H9 (cell line): ENCODE measurements at regions not wholly inside any gene's neighbourhood (a gene's known extent, or its start where the extent isn't known, plus 50 kb on each side); places are given as distances from the start of the nearest gene placed in this dataset.

Experiments used
- DNase-seq: peaks from one replicate; pipeline ENCODE4 v3.0.0-alpha.2; 2017
- H2AFZ ChIP-seq: one replicate; pipeline ENCODE4 v1.6.1; 2013; ENCODE audit warnings: mild to moderate bottlenecking, low read length, control low read depth, moderate library complexity
- H2AK5ac ChIP-seq: 2 replicates; pipeline ENCODE4 v1.6.1; 2013; ENCODE audit warnings: low read length, control low read depth, mixed read lengths; ENCODE audit not compliant: insufficient read length
- H2BK120ac ChIP-seq: one replicate; pipeline ENCODE4 v1.6.1; 2013; ENCODE audit warnings: low read depth, mild to moderate bottlenecking, low read length, control low read depth, inconsistent platforms; ENCODE audit not compliant: poor library complexity, severe bottlenecking
- H2BK12ac ChIP-seq: 2 replicates; pipeline ENCODE4 v1.6.1; 2013; ENCODE audit warnings: low read length, control low read depth, mixed read lengths, low read depth; ENCODE audit not compliant: insufficient read length
- H2BK15ac ChIP-seq: 2 replicates; pipeline ENCODE4 v1.6.1; 2013; ENCODE audit warnings: low read depth, low read length, control low read depth
- H2BK20ac ChIP-seq: one replicate; pipeline ENCODE4 v1.6.1; 2013; ENCODE audit warnings: low read depth, mild to moderate bottlenecking, low read length, control low read depth, inconsistent platforms; ENCODE audit not compliant: poor library complexity, severe bottlenecking
- H2BK5ac ChIP-seq: 2 replicates; pipeline ENCODE4 v1.6.1; 2013; ENCODE audit warnings: low read length, control low read depth, mixed read lengths; ENCODE audit not compliant: insufficient read length
- H3K14ac ChIP-seq: 2 replicates; pipeline ENCODE4 v1.6.1; 2013; ENCODE audit warnings: low read length, control low read depth; ENCODE audit not compliant: insufficient read depth
- H3K18ac ChIP-seq: 2 replicates; pipeline ENCODE4 v1.6.1; 2013; ENCODE audit warnings: low read depth, mild to moderate bottlenecking, mixed read lengths, low read length, control low read depth; ENCODE audit not compliant: insufficient read length
- H3K23ac ChIP-seq: 2 replicates; pipeline ENCODE4 v1.6.1; 2013; ENCODE audit warnings: low read length, control low read depth, mixed read lengths, low read depth; ENCODE audit not compliant: insufficient read length
- H3K23me2 ChIP-seq: 2 replicates; pipeline ENCODE4 v1.6.1; 2013; ENCODE audit warnings: low read depth, mild to moderate bottlenecking, mixed read lengths, low read length, control low read depth; ENCODE audit not compliant: insufficient read length, poor library complexity, severe bottlenecking
- H3K27ac ChIP-seq: 2 replicates; pipeline ENCODE4 v1.5.1; 2013; ENCODE audit warnings: low read length, control low read depth, mixed read lengths, low read depth; ENCODE audit not compliant: insufficient read length
- H3K27me3 ChIP-seq: 2 replicates; pipeline ENCODE4 v1.6.1; 2013; ENCODE audit warnings: low read length, control low read depth, inconsistent platforms; ENCODE audit not compliant: insufficient read depth
- H3K4ac ChIP-seq: 2 replicates; pipeline ENCODE4 v1.6.1; 2013; ENCODE audit warnings: low read depth, mild to moderate bottlenecking, control low read depth, inconsistent platforms, low read length, moderate library complexity
- H3K4me1 ChIP-seq: 2 replicates; pipeline ENCODE4 v1.6.1; 2013; ENCODE audit warnings: low read length, control low read depth, inconsistent platforms; ENCODE audit not compliant: insufficient read depth
- H3K4me2 ChIP-seq: 2 replicates; pipeline ENCODE4 v1.6.1; 2013; ENCODE audit warnings: low read length, control low read depth, mixed read lengths; ENCODE audit not compliant: insufficient read length, insufficient read depth
- H3K56ac ChIP-seq: 2 replicates; pipeline ENCODE4 v1.6.1; 2013; ENCODE audit warnings: low read depth, mild to moderate bottlenecking, mixed read lengths, low read length, control low read depth; ENCODE audit not compliant: insufficient read length
- H3K79me1 ChIP-seq: 2 replicates; pipeline ENCODE4 v1.6.1; 2013; ENCODE audit warnings: low read depth, mild to moderate bottlenecking, moderate library complexity, low read length, control low read depth, inconsistent platforms; ENCODE audit not compliant: insufficient read depth, poor library complexity, severe bottlenecking
- H3K79me2 ChIP-seq: 2 replicates; pipeline ENCODE4 v1.6.1; 2013; ENCODE audit warnings: low read length, control low read depth, inconsistent platforms; ENCODE audit not compliant: insufficient read depth
- H3K9ac ChIP-seq: 2 replicates; pipeline ENCODE4 v1.6.1; 2013; ENCODE audit warnings: low read length, control low read depth, mixed read lengths; ENCODE audit not compliant: insufficient read length; ENCODE audit errors: extremely low read depth
- H3K9me3 ChIP-seq: one replicate; pipeline ENCODE4 v1.6.1; 2013; ENCODE audit warnings: low read depth, low read length, inconsistent platforms; ENCODE audit not compliant: control insufficient read depth
- H3T11ph ChIP-seq: one replicate; pipeline ENCODE4 v1.6.1; 2013; ENCODE audit warnings: mild to moderate bottlenecking, low read length, control low read depth, inconsistent platforms
- H4K20me1 ChIP-seq: one replicate; pipeline ENCODE4 v1.6.1; 2013; ENCODE audit not compliant: control insufficient read depth, insufficient read length, insufficient read depth
- H4K5ac ChIP-seq: 2 replicates; pipeline ENCODE4 v1.6.1; 2013; ENCODE audit warnings: low read depth, mild to moderate bottlenecking, mixed read lengths, low read length, control low read depth; ENCODE audit not compliant: insufficient read length
- H4K8ac ChIP-seq: replicated peaks from 2 replicates; pipeline ENCODE4 v1.6.1; 2013; ENCODE audit warnings: low read length, control low read depth, mixed read lengths, low read depth; ENCODE audit not compliant: insufficient read length
- H4K91ac ChIP-seq: 2 replicates; pipeline ENCODE4 v1.6.1; 2013; ENCODE audit warnings: low read depth, mild to moderate bottlenecking, moderate library complexity, mixed read lengths, low read length, control low read depth; ENCODE audit not compliant: insufficient read length
- H3K27ac Mint-ChIP-seq, 3 experiments: 2 replicates in 2 of 3; 3 replicates in 1 of 3; pipeline ENCODE4 v1.8.0; 2020 to 2021; ENCODE audit warnings: mixed read lengths in 3 of 3, mild to moderate bottlenecking in 1 of 3, moderate library complexity in 1 of 3
- H3K27me3 Mint-ChIP-seq: 2 replicates; pipeline ENCODE4 v1.8.0; 2021; ENCODE audit warnings: low read depth, mild to moderate bottlenecking, moderate library complexity, mixed read lengths
- H3K36me3 Mint-ChIP-seq, 3 experiments: 2 replicates in 2 of 3; 3 replicates in 1 of 3; pipeline ENCODE4 v1.8.0; 2020 to 2021; ENCODE audit warnings: low read depth in 3 of 3, mixed read lengths in 3 of 3; ENCODE audit not compliant: insufficient read depth in 1 of 3
- H3K4me1 Mint-ChIP-seq, 2 experiments: 2 replicates each; pipeline ENCODE4 v1.8.0; 2020; ENCODE audit warnings: mixed read lengths in 2 of 2
- H3K4me3 Mint-ChIP-seq, 2 experiments: 2 replicates in 1 of 2; 3 replicates in 1 of 2; pipeline ENCODE4 v1.8.0; 2020 to 2021; ENCODE audit warnings: mild to moderate bottlenecking in 2 of 2, mixed read lengths in 2 of 2, moderate library complexity in 1 of 2
- H3K9me3 Mint-ChIP-seq, 2 experiments: 2 replicates in 1 of 2; 3 replicates in 1 of 2; pipeline ENCODE4 v1.8.0; 2020; ENCODE audit warnings: mild to moderate bottlenecking in 2 of 2, mixed read lengths in 2 of 2, moderate library complexity in 1 of 2
- WGBS: extraction: QIAGEN DNeasy Blood & Tissue Kit; methylation state at CpG from one replicate; pipeline ENCODE4 v1.1.7; 2013; ENCODE audit warnings: missing lambda C conversion rate, low lambda C conversion rate, mixed read lengths; ENCODE audit not compliant: insufficient read length; ENCODE audit errors: extremely low coverage; 5-methylcytosine and 5-hydroxymethylcytosine counted together
- TF ChIP-seq, protein P1 (sequence below): fragments of 200-600 bp; sonication (generic); conservative IDR thresholded peaks from 3 replicates; pipeline ENCODE4 v1.8.0; 2021; ENCODE audit warnings: antibody characterized with exemption, mild to moderate bottlenecking

DNA sequence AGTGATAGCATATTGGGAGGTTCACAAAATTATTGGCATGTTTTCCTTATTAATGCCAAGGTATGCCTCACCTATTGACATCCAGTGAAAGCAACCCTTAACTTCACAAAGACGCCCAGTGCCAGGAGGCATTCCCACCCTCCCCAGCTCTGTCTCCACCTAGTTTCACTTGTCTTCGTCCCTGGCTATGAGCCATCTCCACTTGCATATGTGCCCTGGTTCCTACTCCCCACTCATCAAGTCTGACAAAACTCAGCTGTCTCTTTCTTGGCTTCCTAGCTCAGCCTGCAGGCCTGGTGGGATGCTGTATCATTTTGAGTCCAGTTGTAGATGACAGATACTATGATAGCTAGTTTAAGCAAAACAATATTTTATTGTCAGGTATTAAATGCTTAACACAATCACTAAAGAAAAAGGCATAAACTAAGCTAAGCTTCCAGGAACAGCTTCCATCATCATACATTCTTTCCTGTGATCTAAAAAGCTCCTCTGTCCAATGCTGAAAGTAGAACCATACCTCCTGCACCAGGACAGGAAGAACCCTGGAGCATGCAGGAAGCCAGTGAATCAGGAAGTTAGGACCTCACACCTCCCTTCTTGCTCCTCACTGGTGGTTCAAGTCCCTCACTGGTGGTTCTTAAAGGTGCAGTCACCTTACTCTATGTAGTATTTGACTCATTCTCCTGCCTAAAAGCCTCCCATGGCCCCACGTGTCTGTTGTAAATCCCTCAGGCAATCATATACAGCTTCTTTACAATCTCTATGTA lies 410.3 kb upstream of the RASGEF1B start:
- no peak overlapping the region for H2AFZ ChIP-seq
- H3K9me3 ChIP-seq = no peaks in the 10 kb centered on the region
- no peaks in the 10 kb centered on the region for H3K79me1 ChIP-seq
- H3K79me2 ChIP-seq = no peaks in the 10 kb centered on the region; the same call in 1 of the 2 replicates
- no peak overlapping the region for H2AK5ac ChIP-seq
- no peak overlapping the region for H2BK12ac ChIP-seq
- H3K14ac ChIP-seq = no peak overlapping the region
- Mint-ChIP-seq H3K4me3 (no peak overlapping the region), H3K9me3 (no peaks in the 10 kb centered on the region; a peak in 1 of 5 replicates), H3K36me3 (no peaks in the 10 kb centered on the region), H3K27me3 (no peaks in the 10 kb centered on the region), H3K4me1 (no peaks in the 10 kb centered on the region), H3K27ac (no peak overlapping the region)
- no peak overlapping the region for H3T11ph ChIP-seq
- no peak overlapping the region for H4K8ac ChIP-seq
- TF ChIP-seq, protein P1, sequence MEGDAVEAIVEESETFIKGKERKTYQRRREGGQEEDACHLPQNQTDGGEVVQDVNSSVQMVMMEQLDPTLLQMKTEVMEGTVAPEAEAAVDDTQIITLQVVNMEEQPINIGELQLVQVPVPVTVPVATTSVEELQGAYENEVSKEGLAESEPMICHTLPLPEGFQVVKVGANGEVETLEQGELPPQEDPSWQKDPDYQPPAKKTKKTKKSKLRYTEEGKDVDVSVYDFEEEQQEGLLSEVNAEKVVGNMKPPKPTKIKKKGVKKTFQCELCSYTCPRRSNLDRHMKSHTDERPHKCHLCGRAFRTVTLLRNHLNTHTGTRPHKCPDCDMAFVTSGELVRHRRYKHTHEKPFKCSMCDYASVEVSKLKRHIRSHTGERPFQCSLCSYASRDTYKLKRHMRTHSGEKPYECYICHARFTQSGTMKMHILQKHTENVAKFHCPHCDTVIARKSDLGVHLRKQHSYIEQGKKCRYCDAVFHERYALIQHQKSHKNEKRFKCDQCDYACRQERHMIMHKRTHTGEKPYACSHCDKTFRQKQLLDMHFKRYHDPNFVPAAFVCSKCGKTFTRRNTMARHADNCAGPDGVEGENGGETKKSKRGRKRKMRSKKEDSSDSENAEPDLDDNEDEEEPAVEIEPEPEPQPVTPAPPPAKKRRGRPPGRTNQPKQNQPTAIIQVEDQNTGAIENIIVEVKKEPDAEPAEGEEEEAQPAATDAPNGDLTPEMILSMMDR = no peak
- H2BK20ac ChIP-seq = no peak overlapping the region
- H4K5ac ChIP-seq = no peak overlapping the region
- no peak overlapping the region for H3K23ac ChIP-seq
- no peaks in the 10 kb centered on the region for H4K20me1 ChIP-seq
- no peak overlapping the region for H3K18ac ChIP-seq
- H3K4me1 ChIP-seq = no peaks in the 10 kb centered on the region
- no peak for DNase-seq
- no peak overlapping the region for H3K9ac ChIP-seq
- no peak overlapping the region for H3K56ac ChIP-seq
- H2BK5ac ChIP-seq = no peak overlapping the region
- no peak overlapping the region for H3K27ac ChIP-seq
- no peak overlapping the region for H3K4ac ChIP-seq
- no peak overlapping the region for H2BK120ac ChIP-seq
- H2BK15ac ChIP-seq = no peak overlapping the region
- H3K27me3 ChIP-seq = no peaks in the 10 kb centered on the region
- no CpG with 5 or more reads among the region's 3 CpGs for WGBS
- no peak overlapping the region for H4K91ac ChIP-seq
- H3K4me2 ChIP-seq = no peak overlapping the region
- H3K23me2 ChIP-seq = no peaks in the 10 kb centered on the region
